Spleen (tissue), 11 donors: ENCODE measurements at regions not wholly inside any gene's neighbourhood (a gene's known extent, or its start where the extent isn't known, plus 50 kb on each side); places are given as distances from the start of the nearest gene placed in this dataset.

Source experiments
- DNase-seq: peaks from one replicate; pipeline ENCODE4 v3.0.0-alpha.2; 2020
- H3K27ac ChIP-seq, 8 donors: fragments of 200-600 bp; sonication (generic) in 7 of 8; 1 replicate in 4 of 8; 2 replicates in 4 of 8; pipeline versions ENCODE4 v1.5.0 to v1.8.0; 2016 to 2021; ENCODE audit warnings: inconsistent platforms in 4 of 8, mild to moderate bottlenecking in 4 of 8, moderate library complexity in 1 of 8
- H3K27me3 ChIP-seq, 7 donors: fragments of 200-600 bp; sonication (generic) in 6 of 7; replicated peaks in 1 of 7; 1 replicate in 4 of 7; 2 replicates in 3 of 7; pipeline versions ENCODE4 v1.5.0 to v1.8.0; 2016 to 2021; ENCODE audit warnings: inconsistent platforms in 3 of 7, mild to moderate bottlenecking in 1 of 7
- H3K36me3 ChIP-seq, 6 donors: fragments of 200-600 bp; sonication (generic) in 5 of 6; 1 replicate in 4 of 6; 2 replicates in 2 of 6; pipeline versions ENCODE4 v1.5.0 to v1.8.0; 2016 to 2021; ENCODE audit warnings: inconsistent platforms in 2 of 6
- H3K4me1 ChIP-seq, 6 donors: fragments of 200-600 bp; sonication (generic) in 5 of 6; 1 replicate in 3 of 6; 2 replicates in 3 of 6; pipeline versions ENCODE4 v1.5.0 to v1.8.0; 2016 to 2021; ENCODE audit warnings: inconsistent platforms in 3 of 6
- H3K4me3 ChIP-seq, 8 donors: fragments of 200-600 bp; sonication (generic) in 7 of 8; 1 replicate in 4 of 8; 2 replicates in 4 of 8; pipeline versions ENCODE4 v1.5.0 to v1.8.0; 2016 to 2021; ENCODE audit warnings: inconsistent platforms in 4 of 8, mild to moderate bottlenecking in 4 of 8, moderate library complexity in 2 of 8
- H3K9me3 ChIP-seq, 8 donors: fragments of 200-600 bp; sonication (generic) in 7 of 8; 1 replicate in 4 of 8; 2 replicates in 4 of 8; pipeline versions ENCODE4 v1.5.0 to v1.8.0; 2016 to 2021; ENCODE audit warnings: inconsistent platforms in 4 of 8
- CTCF ChIP-seq, 11 experiments: fragments of 200-600 bp in 7 of 11; fragments of 450-650 bp in 4 of 11; sonication (generic) in 4 of 11; IDR thresholded peaks in 8 of 11; conservative IDR thresholded peaks in 3 of 11; 1 replicate in 7 of 11; 2 replicates in 4 of 11; pipeline versions ENCODE4 v1.4.0 to v1.8.0; 2016 to 2021; ENCODE audit warnings: antibody characterized with exemption in 11 of 11, inconsistent platforms in 4 of 11, mild to moderate bottlenecking in 1 of 11
- POLR2A ChIP-seq, 3 donors: fragments of 450-650 bp; IDR thresholded peaks; one replicate each; pipeline ENCODE4 v1.5.1; 2017; ENCODE audit warnings: antibody characterized with exemption in 3 of 3, mild to moderate bottlenecking in 1 of 3
- POLR2AphosphoS5 ChIP-seq, 3 donors: sonication (generic); formaldehyde crosslinking; IDR thresholded peaks; one replicate each; pipeline ENCODE4 v1.5.1; 2017; ENCODE audit warnings: antibody characterized with exemption in 3 of 3
- WGBS, 5 donors: extraction: QIAGEN DNeasy Blood & Tissue Kit in 3 of 5; methylation state at CpG; one replicate each; pipeline versions ENCODE4 v1.1.5 to v1.1.7; 2013 to 2018; 5-methylcytosine and 5-hydroxymethylcytosine counted together
- intact Hi-C: fragments of 100-400 bp; cut with DNase I; formaldehyde crosslinking; loops from one replicate; pipeline ENCODE4 v1.15.0; 2023; ENCODE audit warnings: low total_unique reads
- donor health status: healthy with polysubstance abuse.
- donor health status: DM: no; HTN: no; CAD: no; lungs with moderate emphysema.
- donor health status: DM: no; HTN: no; CAD: no.
- donor health status: Bipolar disorder and iron deficiency.
- donor health status: healthy.
- donor health status: DM: no; HTN: no; CAD: no.
- donor health status: DM: yes; HTN: yes; CAD: no.

GRCh38 chr9:12368569-12368968 is 324.6 kb upstream of the TYRP1 start:
- Histone ChIP-seq H3K36me3 (no peaks in the 10 kb centered on the region), H3K27me3 (no peaks in the 10 kb centered on the region), H3K4me3 (no peak overlapping the region), H3K9me3 (no peaks in the 10 kb centered on the region), H3K4me1 (no peaks in the 10 kb centered on the region), H3K27ac (no peak overlapping the region)
- TF ChIP-seq POLR2AphosphoS5 (IDR thresholded peaks at IDR 0.05) (no peak), CTCF (IDR thresholded peaks at IDR 0.05 in 8 of 11, conservative IDR thresholded peaks at IDR 0.05 in 3 of 11) (no peak), POLR2A (IDR thresholded peaks at IDR 0.05) (no peak)
- intact Hi-C loops, result no loop called here
- 29 to 49% (median 42%) methylated on average over 2 of the region's 2 CpGs for WGBS, 5 donors
- DNase-seq, result no peak

- Histone ChIP-seq H3K4me3 (no peak overlapping the region), H3K36me3 (no peaks in the 10 kb centered on the region), H3K27ac (no peak overlapping the region), H3K9me3 (no peaks in the 10 kb centered on the region), H3K27me3 (no peaks in the 10 kb centered on the region), H3K4me1 (no peaks in the 10 kb centered on the region)
- intact Hi-C loops, result no loop called here
- DNase-seq, result no peak
- WGBS, 5 donors, result 43 to 97% (median 82%) methylated on average over 2 of the region's 2 CpGs
- TF ChIP-seq POLR2AphosphoS5 (IDR thresholded peaks at IDR 0.05) (no peak), CTCF (IDR thresholded peaks at IDR 0.05 in 8 of 11, conservative IDR thresholded peaks at IDR 0.05 in 3 of 11) (no peak), POLR2A (IDR thresholded peaks at IDR 0.05) (no peak)
Measured at GRCh38 chr9:12391839-12392509, 301.2 kb upstream of the TYRP1 start.

- TF ChIP-seq CTCF (IDR thresholded peaks at IDR 0.05 in 8 of 11, conservative IDR thresholded peaks at IDR 0.05 in 3 of 11) (no peak), POLR2AphosphoS5 (IDR thresholded peaks at IDR 0.05) (no peak), POLR2A (IDR thresholded peaks at IDR 0.05) (no peak)
- Histone ChIP-seq H3K27ac (no peak overlapping the region), H3K27me3 (no peaks in the 10 kb centered on the region), H3K9me3 (no peaks in the 10 kb centered on the region), H3K36me3 (no peaks in the 10 kb centered on the region), H3K4me1 (no peaks in the 10 kb centered on the region), H3K4me3 (no peak overlapping the region)
- no peak for DNase-seq
- 48 to 79% (median 65%) methylated on average over 1 of the region's 1 CpG for WGBS, 5 donors
- intact Hi-C loops, result no loop called here
Measured at GRCh38 chr9:12394105-12394504, 299.1 kb upstream of the TYRP1 start.

- Histone ChIP-seq H3K27me3 (no peaks in the 10 kb centered on the region), H3K9me3 (peaks cover 0 to 9% (median 0%) of the 10 kb centered on the region in 8 donors), H3K36me3 (no peaks in the 10 kb centered on the region), H3K27ac (no peak overlapping the region), H3K4me3 (no peak overlapping the region), H3K4me1 (no peaks in the 10 kb centered on the region)
- intact Hi-C loops, result no loop called here
- no peak for TF ChIP-seq POLR2AphosphoS5 (IDR thresholded peaks at IDR 0.05)
- no peak for TF ChIP-seq CTCF (IDR thresholded peaks at IDR 0.05 in 8 of 11, conservative IDR thresholded peaks at IDR 0.05 in 3 of 11)
- TF ChIP-seq POLR2A (IDR thresholded peaks at IDR 0.05), result no peak
- no peak for DNase-seq
- 45 to 73% (median 66%) methylated on average over 2 of the region's 2 CpGs for WGBS, 5 donors
Measured at GRCh38 chr9:12403721-12404120, 289.5 kb upstream of the TYRP1 start.
